HTR-8/SVneo (cell line): ENCODE measurements at regions not wholly inside any gene's neighbourhood (a gene's known extent, or its start where the extent isn't known, plus 50 kb on each side); places are given as distances from the start of the nearest gene placed in this dataset.

ENCODE experiments used
- DNase-seq: peaks from one replicate; pipeline ENCODE4 v3.0.0; 2011; ENCODE audit warnings: low spot score, mixed read lengths; ENCODE audit not compliant: insufficient read length
- FAIRE-seq: peaks from 2 replicates; lab custom pipeline; 2011; peaks lifted over from hg19 to GRCh38; lab: Jason Lieb, UNC

DNA sequence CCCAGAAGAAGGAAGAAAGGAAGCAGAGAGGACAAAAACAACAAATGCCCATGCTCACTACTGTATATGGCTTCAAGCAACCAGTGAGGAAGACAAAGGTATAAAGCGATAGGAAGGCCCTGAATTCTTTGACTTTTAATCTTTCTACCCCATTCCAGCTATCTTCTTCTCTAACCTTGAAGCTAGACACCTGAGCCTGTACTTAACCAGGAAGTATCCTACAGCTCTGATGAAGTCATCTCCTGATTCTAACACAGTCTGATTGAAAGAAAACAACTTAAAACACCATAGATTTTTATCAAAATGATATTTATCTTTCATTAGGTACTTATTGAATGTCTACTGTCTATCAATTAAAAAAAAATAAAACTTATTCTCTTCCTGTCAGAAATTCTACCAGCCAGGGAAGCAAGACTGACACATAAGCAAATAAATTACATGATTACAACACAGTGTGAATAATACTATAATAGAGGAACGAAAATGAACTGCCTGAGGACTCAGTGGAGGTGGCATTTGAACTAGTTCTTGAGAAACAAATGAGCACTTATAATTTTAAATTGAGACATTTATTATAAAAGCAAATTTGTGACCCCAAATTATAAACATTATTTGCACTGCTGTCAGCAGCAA, 123.3 kb upstream of the ELL2 start:
- no peak for DNase-seq
- no peak for FAIRE-seq

DNA sequence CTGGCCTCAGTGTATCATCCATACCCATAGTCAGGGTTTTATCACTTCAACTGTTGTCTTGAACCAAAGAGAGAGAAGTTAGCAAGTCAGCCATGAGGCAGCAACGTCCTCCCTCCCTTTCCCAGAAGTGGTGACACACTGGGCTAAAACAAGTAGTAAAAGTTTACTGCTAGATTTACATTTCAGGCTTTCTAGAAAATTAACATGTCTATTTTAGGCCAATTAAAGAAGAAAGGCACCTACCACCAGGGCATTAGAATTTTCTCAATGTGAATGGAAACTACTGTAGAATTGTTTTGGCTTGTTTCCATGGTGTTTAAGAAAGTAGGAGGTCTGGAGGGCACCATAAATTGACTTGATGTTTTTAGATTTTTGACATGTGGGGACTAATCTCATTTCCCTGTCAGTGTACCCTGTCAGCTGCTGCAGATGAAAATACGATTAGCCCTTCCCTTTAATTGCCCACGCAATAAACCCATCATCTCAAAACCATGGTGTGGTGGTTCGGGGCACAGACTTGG, 121.8 kb upstream of the ELL2 start:
- DNase-seq: no peak
- FAIRE-seq: no peak

DNA sequence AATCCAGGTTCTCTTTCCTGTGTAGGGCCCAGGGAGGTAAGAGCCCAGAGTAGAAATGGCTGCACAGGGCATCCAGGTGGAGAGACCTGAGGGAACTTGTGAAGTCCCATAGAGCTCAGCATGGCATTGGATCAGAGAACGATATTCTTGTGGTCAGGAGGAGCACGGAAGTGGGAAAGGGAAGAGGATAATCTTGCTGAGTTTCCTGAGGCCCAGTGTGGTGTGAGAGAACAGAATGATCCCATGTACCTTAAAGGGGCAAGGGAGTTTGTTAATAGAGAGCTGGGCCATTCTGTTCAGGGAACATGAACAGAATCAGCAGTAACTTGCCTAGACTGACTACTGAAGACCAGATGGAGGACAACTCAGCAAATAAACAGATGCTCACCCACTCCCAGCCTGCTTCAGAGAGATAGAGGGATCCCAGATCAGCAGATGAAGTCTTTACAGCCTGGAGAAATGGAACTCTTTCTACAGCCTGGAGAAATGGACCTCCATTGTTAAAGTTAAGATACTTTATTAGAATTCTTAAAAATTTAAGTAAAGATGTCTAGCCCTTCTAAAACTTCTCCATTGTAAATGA, 119.7 kb upstream of the ELL2 start:
- FAIRE-seq (no peak), DNase-seq (no peak)

DNA sequence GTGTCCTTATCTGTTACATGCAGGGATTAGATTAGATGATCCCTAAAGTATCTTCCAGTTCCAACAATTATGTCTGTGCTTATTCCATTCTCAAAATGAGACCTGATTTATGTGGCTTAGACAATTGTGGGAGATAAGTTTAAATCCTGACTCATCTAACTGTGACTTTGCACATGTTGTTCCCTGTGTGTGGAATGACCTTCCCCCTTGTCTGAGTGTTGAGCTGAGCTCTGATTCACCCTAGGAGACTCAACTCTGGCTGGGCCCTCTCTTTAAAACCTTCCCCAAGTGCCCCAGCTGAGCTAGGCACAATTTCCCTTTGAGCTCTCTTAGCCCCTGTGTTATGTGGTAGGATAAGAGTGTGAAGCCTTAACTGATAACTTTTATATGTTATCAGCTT, 118.9 kb upstream of the ELL2 start:
- FAIRE-seq: peak; percentile 52

DNA sequence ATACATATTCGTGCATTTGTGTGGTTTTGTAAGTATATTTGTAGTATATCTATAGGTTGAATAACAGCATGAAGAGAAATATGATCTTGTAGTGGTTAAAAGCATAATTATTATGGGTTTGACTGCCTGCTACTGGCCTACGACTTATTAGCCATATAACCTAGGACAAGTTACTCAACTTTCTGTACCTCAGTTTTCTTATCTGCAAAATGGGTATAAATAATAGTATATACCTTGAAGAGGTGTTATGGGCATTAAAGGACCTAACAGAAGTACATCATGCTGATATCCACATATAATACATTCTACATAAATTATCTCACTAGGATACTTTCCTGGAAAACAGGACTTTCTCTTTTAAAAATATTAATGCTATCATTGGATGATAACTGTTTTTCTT, 118.3 kb upstream of the ELL2 start:
- no peak for DNase-seq
- FAIRE-seq: no peak

More for the DNA sequence above, 118.9 kb upstream of the ELL2 start:
- DNase-seq: no peak

DNA sequence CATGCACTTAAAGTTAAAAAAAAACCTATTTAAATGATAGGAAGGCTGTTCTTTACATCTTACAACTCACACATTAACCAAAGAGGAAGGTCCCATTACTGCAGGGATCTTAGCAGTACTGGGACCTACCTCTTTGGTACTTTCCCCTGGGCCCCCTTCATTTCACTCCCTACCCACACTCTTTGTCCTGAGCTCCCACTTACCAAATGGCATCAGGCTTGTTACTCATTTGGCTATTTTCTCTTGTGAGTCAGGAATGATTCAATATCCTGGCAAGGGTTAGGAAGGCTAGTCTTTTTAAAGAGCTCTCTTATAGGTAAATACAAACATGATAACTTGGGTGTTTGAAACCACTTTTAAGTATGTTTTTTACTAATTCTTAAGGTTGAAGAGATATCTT, 117.4 kb upstream of the ELL2 start:
- FAIRE-seq: peak; percentile 4

DNA sequence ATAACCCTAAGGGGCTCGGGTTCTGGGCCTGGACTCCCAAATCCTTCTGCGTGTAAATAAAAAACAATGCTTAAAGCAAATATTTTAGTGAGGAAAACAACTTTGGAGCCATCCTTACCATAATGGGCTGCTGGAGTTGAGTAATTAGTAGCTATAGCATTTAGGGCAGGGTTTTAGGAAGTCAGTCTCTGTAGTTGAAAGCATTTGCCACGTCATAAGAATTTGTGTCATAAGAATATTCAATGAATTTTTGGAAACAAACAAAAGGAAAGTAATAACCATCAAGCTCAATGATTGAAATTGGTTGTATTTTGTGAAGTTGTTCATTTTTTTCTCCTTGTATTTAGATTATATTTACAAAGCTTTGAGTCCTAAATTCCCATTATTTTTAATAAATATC, 114.8 kb upstream of the ELL2 start:
- FAIRE-seq: no peak
- no peak for DNase-seq

More for the DNA sequence above, 117.4 kb upstream of the ELL2 start:
- peak; percentile 48 for DNase-seq

DNA sequence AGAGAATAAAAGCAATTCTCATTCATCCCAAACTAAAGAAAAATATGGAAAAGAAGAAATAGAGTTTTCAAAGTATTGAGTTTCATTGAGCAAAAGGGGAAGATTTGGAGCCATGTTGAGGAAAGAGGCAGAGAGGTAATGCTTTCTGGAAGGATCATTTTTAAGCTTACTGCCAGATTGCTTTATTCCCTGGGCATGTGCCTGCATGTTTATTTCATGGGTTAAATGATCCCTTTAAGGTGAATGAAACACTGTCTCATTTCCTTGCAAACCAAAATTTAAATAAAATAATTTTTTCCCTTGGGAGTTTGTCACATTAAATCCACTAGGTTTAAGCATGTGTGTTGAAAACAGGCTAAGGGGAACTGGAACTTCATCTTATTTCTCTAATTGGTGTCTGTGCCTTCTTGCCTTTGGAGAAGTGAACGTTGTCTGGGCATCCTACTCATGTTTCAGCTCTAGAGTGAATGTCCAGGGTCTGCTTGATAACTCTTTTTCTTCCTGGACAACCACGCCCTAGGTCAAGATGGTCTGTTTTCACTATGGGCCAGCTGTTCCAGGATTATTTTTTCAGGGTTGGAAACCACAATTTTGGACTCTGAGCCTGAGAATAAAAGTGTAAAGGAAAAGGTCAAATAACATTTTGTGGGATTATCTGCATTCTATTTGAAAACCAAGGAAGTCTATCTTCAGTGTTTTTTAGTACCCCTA, 114.1 kb upstream of the ELL2 start:
- no peak for DNase-seq
- FAIRE-seq: no peak

DNA sequence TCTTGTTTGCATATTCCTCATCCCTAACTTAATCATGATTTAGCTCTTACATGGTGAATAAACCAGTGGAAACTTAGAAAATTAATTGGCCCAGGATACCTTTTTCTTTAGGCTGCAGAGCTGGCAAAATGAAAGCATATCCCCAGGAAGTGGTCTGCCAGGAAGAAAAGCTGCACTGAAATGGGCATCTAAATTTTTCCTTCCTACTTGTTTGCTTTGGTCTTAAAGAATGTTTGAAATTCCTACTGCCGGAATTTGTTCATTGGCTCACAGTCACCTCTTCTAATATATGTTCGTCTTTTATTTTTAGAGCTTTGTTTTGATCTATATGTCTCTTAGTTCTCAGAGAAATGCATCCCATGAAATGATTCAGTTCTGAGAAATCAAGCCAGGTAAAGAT, 113.2 kb upstream of the ELL2 start:
- FAIRE-seq: no peak

DNA sequence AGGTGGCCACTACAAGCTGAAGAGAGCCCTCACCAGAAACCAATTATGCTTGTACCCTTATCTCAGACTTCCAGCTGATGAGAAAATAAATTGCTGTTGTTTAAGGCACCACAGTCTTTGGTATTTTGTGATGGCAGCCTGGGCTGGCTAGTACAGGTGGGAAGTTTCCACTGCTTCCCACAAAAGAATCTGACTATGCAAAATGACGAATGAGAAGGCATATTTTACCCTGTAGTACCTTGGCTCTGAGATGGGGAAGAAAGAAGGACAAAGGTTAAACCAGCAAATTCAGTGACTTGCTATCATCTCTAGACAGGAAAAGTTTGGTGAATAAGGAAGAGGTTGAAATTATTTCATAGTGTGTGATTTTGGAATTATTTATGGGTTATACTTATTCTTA, 112.8 kb upstream of the ELL2 start:
- no peak for DNase-seq
- FAIRE-seq: no peak

More for the DNA sequence above, 113.2 kb upstream of the ELL2 start:
- DNase-seq: no peak

DNA sequence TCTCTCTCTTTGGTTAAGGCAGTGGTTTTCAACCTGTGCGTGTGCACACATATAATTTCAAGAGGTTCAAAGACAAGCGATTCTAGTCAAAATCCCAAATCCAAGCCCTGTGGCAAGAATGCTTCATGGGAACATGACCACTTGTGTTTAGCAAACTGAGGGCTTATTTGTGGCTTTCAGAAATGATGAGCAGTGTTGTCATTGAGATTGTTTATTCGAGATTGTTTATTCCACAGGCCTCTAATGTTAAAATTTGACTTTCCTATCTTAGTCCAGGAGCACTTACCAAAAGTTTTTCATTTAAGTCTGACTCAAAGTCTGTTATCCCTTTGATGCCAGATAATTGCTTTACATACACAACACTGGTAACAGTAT, 111.1 kb upstream of the ELL2 start:
- no peak for DNase-seq
- no peak for FAIRE-seq

DNA sequence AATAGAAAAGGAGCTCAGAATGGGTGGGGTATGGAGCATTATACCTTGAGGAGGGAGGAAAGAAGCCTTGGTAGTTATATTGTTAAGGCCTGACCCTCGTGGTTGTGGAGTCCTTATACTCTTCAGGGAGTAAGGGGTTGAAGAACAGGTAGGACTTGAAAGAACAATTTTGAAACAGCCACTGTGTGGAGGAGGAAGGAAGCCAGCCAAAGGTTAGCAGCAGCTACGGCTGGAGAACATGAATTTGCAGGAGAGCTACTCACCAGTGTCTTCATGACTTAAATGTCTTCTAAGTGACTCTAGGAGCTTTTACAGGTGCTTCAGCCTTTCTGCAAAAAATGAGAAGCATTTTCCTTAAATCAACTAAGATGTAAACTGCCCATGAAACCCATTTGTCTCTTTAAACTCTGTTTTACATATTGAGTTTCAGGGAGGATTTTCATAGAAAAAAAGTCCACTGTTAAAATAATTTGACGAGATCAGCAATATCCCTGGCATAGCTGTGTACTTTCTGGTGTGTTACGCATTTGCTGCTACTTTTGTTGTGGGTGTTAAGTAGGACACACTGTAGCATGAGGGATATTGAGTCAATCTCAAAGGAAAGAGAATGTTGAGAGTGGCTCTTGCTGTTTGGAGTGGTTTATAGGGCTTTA, 110.6 kb upstream of the ELL2 start:
- FAIRE-seq: no peak
- DNase-seq: no peak

DNA sequence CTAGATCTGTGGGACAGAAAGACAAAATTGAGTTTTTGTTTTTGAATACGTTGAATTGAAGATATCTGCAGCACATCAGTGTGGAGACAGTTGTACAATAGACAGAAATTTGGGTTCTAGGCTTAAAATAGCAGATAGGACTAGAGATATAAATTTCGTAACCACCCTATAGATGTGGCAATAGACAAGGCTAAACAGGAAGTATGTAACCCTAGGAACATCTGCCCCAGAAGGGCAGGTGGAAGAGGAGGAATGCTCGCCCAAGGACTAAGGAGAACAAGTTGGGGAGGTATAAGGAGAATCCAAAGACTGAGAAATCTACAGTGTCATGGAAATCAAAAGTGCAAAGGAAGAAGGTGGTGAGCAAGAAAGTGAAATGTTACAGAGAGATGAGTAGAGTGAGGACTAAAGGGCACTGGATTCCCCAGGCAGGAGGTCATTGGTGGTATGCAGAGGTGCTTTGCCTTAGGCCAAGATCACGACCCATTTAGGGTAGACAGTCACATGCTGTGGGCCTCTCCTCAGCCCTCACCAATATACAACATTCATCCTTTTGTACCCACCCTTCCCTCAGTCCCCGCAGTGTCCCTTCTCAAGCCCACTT, 109.1 kb upstream of the ELL2 start:
- FAIRE-seq (no peak), DNase-seq (no peak)

DNA sequence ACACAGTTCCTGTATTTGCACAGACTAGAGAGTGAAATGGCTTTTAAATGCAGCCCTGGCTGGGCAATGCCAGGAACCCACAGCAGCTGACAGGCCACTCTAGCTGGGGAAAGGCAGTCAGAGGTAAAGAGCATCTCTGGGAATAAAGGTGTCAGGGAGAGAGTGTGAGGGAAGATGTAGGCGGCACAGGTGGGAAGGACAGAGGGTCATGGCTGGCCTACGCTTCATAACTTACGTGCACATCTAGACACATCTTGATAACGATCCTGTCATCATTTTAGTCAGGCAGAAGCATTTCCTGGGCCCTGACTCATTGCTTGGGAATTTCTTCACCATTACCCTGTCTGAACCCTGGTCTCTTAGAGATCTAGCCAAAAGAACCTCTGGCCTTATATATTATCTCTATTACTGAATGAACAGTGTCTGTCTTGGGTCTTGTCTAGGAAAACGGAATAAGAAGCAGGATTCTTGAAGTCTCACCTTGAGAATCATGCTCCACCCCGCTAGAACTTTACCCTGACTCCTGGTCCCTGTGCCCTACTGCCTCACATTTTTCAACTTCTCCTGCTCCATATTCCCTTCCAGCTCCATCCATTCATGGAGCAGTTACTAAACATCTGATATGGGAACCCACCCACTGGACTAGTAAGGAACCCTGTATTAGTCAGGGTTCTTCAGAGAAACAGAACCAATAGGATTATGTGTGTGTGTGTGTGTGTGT, 106.4 kb upstream of the ELL2 start:
- DNase-seq: peak; percentile 70
- FAIRE-seq: peak; percentile 74

DNA sequence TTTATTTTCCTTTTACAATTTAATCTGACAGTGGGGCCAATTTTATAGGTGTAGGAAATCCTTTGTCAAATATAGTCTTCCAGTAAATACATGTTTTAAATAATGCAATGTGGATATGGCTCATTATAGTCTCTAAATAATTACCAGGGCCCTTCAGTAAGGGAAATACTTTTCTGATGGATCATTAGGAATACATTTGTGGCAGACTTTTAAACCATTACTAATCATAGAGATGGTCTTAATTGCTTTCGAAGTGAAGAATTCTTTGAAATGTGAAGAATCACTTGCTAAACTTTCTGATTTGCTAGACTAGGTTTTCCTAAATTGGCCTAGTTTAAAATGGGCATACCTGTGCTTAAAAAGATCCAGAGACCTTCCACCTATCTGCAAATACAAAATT, 105.6 kb upstream of the ELL2 start:
- DNase-seq (no peak), FAIRE-seq (no peak)

DNA sequence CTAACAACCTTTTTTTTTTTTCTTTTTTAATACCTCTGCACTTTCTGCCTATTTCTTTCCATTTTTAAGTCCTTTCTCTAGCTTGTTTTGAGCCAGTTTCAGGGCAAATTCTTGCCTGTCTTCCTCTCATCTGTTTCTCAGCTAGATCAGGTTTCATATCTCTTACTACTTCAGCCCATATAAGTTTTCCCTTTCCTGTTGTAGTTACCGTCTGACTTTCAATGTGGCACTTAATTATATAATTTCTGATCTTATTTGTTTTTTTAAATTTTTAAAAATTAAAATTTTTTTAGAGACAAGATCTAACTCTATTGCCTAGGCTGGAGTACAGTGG, 104.7 kb upstream of the ELL2 start:
- FAIRE-seq (no peak), DNase-seq (no peak)

DNA sequence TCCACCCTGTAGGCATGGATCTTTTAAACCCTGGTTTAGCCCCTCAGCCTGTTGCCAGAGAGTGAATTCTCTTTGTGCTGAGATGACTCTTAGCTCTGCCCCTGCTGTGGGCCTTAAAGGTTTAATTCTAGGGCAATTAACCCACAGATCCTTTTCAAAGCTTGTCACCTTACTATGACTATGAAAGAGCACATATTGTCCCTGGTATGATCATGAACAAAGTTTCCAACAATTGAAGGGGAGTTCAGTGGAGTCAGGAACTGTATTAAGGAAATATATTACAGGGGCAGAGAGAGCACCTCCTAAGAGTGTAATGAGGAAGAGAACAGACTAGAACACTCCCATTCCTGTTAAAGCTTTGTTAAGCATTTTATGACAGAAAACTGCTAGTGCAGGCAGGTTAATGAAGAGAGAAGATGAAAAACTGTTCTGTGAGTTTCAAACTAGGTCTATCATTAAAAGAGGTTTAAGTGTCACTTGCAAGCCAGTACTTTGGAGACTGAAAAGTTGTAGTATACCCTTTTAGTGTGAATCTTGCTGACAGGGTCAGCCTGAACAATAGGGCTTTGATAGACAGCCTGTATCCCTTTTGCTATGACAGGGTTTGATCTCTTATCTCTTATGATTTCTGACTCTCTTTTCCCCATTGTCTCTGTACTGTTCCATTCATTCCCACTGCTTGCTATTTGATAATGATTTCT, 104.2 kb upstream of the ELL2 start:
- no peak for DNase-seq
- FAIRE-seq: no peak

DNA sequence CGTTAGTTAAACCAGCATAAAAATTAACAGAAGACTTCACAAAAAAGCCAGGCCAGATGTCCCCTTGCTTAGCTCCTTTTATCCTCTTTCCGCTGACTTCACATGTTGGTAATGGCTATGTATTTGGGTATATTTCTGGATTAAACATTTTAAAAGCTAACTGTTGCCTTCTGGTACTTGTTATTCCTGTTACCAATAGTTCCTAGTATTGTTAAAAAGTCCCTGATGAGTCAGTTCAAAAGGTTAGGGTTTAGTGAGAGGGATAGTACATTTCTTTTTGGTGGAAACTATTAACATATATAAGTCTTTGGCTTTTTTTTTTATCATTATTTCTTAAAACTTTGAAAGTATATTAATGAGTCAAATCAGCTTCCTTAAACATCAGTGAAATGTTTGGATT, 103.2 kb upstream of the ELL2 start:
- DNase-seq: no peak
- no peak for FAIRE-seq

DNA sequence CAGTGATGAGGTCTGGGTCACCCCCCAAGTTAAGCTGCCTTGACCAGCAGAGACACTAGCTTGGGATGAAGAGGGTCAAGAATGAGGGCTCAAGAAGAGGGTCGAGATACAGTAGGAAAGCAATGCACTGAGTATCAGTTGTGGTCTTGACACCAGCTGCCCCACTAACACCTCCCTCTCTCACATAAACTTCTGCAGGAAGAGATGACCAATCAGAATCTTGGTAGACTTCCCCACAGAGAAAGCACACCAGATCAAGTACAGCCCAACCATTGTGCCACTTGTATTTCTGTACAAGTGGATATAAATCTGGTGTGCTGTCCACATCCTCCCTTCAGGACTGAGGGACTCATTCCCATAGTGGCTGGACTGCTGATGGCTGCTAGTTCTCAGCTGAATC, 101.2 kb upstream of the ELL2 start:
- DNase-seq: no peak
- no peak for FAIRE-seq

DNA sequence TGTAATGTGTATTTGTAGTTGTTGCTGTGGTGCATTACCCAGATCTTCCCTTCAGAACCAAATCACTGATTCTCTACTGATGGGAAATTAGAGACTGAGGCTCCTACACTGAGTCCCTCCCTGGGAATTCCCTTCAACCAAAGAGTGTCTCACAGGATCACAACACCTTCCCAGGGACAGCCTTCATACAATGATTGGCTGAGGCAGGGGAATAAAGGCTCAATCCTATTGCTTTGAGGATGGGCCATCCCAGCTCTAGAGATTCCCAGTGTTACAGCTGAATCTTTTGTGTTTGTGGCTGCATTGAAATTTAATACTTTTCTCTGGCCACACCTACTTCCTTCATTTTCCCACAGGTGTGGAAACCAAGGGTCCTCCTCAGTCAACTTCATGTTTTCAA, 96.4 kb upstream of the ELL2 start:
- DNase-seq: no peak
- no peak for FAIRE-seq
